ENCODE measurements at regions not wholly inside any gene's neighbourhood (a gene's known extent, or its start where the extent isn't known, plus 50 kb on each side); places are given as distances from the start of the nearest gene placed in this dataset.

GRCh38 chr16:74101379-74102137 is 195.1 kb upstream of the PSMD7 start:
- DNase-seq = no peak
- Mint-ChIP-seq H3K27me3 (no peaks in the 10 kb centered on the region), H3K36me3 (ENCODE audit: low read depth) (no peaks in the 10 kb centered on the region), H3K4me1 (no peaks in the 10 kb centered on the region), H3K9me3 (no peaks in the 10 kb centered on the region), H3K4me3 (no peak overlapping the region), H3K27ac (no peak overlapping the region)
- POLR2A ChIA-PET = no interaction called here
- CTCF ChIA-PET = no interaction called here

DNA sequence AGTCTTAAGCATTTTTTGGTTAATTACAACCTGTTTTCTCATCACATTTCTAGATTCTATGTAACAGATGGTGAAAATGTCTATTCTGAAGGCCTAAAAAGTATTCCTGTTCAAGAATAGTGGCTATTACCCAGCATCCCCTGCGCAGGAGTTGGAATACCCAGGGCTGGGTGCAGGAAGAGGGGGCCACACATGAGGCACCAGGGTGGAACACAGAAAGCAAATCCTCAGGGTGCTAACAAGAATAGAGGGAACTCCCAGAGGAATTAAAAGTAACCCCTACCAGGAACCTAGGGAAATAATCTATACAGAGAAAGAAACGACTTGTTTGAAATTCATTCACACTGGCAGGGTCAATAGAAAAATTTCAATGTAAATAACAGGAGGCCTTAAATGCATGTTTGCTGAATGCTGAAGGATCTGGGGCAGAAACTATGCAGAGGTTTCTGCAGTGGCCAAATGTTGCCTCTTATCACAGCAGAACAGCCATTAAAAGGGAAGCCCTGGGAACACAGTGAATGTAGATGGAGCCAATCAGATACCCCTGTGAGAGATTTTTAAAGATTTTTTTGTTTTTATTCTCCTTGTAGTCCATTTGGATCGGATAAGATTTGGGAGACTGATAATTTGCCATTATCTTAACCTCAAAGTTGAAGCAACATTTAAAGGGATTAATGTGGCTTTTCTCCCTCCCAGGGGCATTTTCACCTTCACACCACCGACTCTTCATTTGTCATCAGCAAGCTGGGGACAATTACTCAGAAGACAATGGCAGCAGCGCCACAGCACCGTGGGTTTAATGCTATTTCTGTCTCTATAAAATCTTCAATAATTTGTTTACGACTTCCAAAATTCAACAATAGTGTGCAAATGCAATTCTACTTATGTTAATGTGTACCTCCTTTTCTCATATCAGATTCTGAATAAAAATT is 196.0 kb upstream of the PSMD7 start:
- ChIA-PET CTCF (no interaction called here), POLR2A (no interaction called here)
- no peaks in the 10 kb centered on the region for H3K9me3 Mint-ChIP-seq
- H3K36me3 Mint-ChIP-seq (ENCODE audit: low read depth) = no peaks in the 10 kb centered on the region
- no peak overlapping the region for H3K4me3 Mint-ChIP-seq
- no peaks in the 10 kb centered on the region for H3K4me1 Mint-ChIP-seq
- no peak overlapping the region for H3K27ac Mint-ChIP-seq
- no peaks in the 10 kb centered on the region for H3K27me3 Mint-ChIP-seq
- no peak for DNase-seq

DNA sequence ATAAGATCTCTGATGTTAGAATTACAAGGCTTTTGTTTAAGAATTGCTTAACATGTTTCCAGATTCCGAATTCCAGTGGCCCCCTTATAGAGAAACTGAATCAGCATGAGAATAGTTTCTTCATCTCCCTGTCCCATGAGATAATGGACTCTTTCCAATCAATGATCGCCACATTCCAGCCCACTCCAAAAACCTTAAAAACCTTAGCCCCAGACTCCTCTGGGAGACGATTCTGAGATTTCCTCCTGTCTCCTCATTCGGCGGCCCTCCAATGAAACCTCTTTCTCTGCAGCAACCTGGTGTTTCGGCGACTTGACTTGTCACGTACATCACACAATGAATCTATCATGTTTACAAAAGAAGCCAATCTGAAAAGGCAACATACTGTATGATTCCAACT is 197.1 kb upstream of the PSMD7 start:
- H3K27ac Mint-ChIP-seq = no peak overlapping the region
- no peaks in the 10 kb centered on the region for H3K27me3 Mint-ChIP-seq
- H3K36me3 Mint-ChIP-seq (ENCODE audit: low read depth) = no peaks in the 10 kb centered on the region
- no peaks in the 10 kb centered on the region for H3K4me1 Mint-ChIP-seq
- H3K9me3 Mint-ChIP-seq = no peaks in the 10 kb centered on the region
- H3K4me3 Mint-ChIP-seq = no peak overlapping the region
- POLR2A ChIA-PET = no interaction called here
- DNase-seq = no peak
- CTCF ChIA-PET = interaction anchor here (1.0 kb wide), 1 partner anchor 8 kb away, joined by 4 read pairs; no protein-coding TSS in a partner anchor

GRCh38 chr16:74094962-74095361 is 201.7 kb upstream of the PSMD7 start:
- H3K27me3 Mint-ChIP-seq = no peaks in the 10 kb centered on the region
- CTCF ChIA-PET = no interaction called here
- no peak overlapping the region for H3K4me3 Mint-ChIP-seq

DNA sequence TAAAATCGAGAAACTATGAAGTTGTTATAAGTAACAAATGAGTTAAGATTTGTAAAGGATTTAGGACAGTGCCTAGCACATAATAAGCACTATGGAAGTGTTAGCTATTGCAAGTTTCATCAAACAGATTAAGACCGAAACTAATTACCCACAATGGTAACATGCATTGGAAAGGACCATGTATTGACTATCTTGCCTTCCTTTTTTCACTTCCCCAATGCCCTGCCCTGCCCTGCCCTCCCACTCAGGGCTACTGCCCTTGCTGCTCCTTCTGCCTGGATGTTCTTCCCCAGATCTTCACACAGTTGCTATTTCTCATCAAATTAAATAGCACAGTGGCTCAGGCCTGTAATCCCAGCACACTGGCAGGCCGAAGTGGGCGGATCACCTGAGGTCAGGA is 202.1 kb upstream of the PSMD7 start:
- Mint-ChIP-seq H3K27me3 (no peaks in the 10 kb centered on the region), H3K27ac (no peak overlapping the region), H3K4me1 (no peaks in the 10 kb centered on the region), H3K36me3 (ENCODE audit: low read depth) (no peaks in the 10 kb centered on the region), H3K9me3 (no peaks in the 10 kb centered on the region), H3K4me3 (no peak overlapping the region)
- POLR2A ChIA-PET = no interaction called here
- DNase-seq = no peak
- CTCF ChIA-PET = no interaction called here

More at GRCh38 chr16:74094962-74095361, 201.7 kb upstream of the PSMD7 start:
- POLR2A ChIA-PET = no interaction called here
- DNase-seq = no peak
- Mint-ChIP-seq H3K36me3 (ENCODE audit: low read depth) (no peaks in the 10 kb centered on the region), H3K27ac (no peak overlapping the region), H3K9me3 (no peaks in the 10 kb centered on the region), H3K4me1 (no peaks in the 10 kb centered on the region)

- ChIA-PET CTCF (no interaction called here), POLR2A (no interaction called here)
- no peaks in the 10 kb centered on the region for H3K4me1 Mint-ChIP-seq
- no peak overlapping the region for H3K4me3 Mint-ChIP-seq
- no peaks in the 10 kb centered on the region for H3K27me3 Mint-ChIP-seq
- H3K36me3 Mint-ChIP-seq (ENCODE audit: low read depth) = no peaks in the 10 kb centered on the region
- DNase-seq = no peak
- H3K9me3 Mint-ChIP-seq = no peaks in the 10 kb centered on the region
- no peak overlapping the region for H3K27ac Mint-ChIP-seq
These were observed 204.3 kb upstream of the PSMD7 start for GRCh38 chr16:74092336-74092735.

GRCh38 chr16:74090871-74091270 is 205.7 kb upstream of the PSMD7 start:
- Mint-ChIP-seq H3K4me1 (no peaks in the 10 kb centered on the region), H3K4me3 (no peak overlapping the region)
- CTCF ChIA-PET = no interaction called here

DNA sequence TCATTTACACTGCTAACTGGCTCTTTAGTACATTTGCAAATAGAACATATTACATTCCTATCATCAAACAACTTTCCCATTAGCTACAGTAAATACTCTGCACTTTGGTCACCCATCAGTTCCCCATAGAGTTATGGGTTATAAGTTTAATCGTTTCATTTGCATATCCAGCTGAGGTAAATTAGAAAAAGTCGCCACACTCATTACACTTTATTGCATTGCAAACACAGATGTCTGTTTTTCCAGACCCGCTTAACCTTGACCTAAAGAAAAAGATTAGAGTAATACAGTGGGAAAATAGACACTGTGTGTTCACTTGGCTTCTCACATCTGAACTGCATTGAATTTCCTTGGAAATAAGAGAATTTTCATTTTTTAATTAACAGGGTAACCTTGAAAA is 213.1 kb upstream of the PSMD7 start:
- Mint-ChIP-seq H3K9me3 (no peaks in the 10 kb centered on the region), H3K36me3 (ENCODE audit: low read depth) (no peaks in the 10 kb centered on the region), H3K4me1 (no peaks in the 10 kb centered on the region), H3K27ac (no peak overlapping the region), H3K4me3 (no peak overlapping the region), H3K27me3 (no peaks in the 10 kb centered on the region)
- DNase-seq = no peak
- CTCF ChIA-PET = no interaction called here
- POLR2A ChIA-PET = no interaction called here

More at GRCh38 chr16:74090871-74091270, 205.7 kb upstream of the PSMD7 start:
- Mint-ChIP-seq H3K27ac (no peak overlapping the region), H3K36me3 (ENCODE audit: low read depth) (no peaks in the 10 kb centered on the region), H3K9me3 (no peaks in the 10 kb centered on the region), H3K27me3 (no peaks in the 10 kb centered on the region)
- POLR2A ChIA-PET = no interaction called here
- no peak for DNase-seq

GRCh38 chr16:74080311-74080710 is 216.3 kb upstream of the PSMD7 start:
- Mint-ChIP-seq H3K36me3 (ENCODE audit: low read depth) (no peaks in the 10 kb centered on the region), H3K4me3 (no peak overlapping the region), H3K4me1 (no peaks in the 10 kb centered on the region), H3K27ac (no peak overlapping the region), H3K9me3 (peaks cover 6% of the 10 kb centered on the region), H3K27me3 (no peaks in the 10 kb centered on the region)
- no peak for DNase-seq
- CTCF ChIA-PET = no interaction called here
- POLR2A ChIA-PET = no interaction called here

- no peak overlapping the region for H3K27ac Mint-ChIP-seq
- DNase-seq = no peak
- peaks cover 7% of the 10 kb centered on the region for H3K9me3 Mint-ChIP-seq
- no peak overlapping the region for H3K4me3 Mint-ChIP-seq
- no peaks in the 10 kb centered on the region for H3K4me1 Mint-ChIP-seq
- H3K27me3 Mint-ChIP-seq = no peaks in the 10 kb centered on the region
- H3K36me3 Mint-ChIP-seq (ENCODE audit: low read depth) = no peaks in the 10 kb centered on the region
- ChIA-PET POLR2A (no interaction called here), CTCF (interaction anchor here (0.6 kb wide), 1 partner anchor 1085 kb away, joined by 3 read pairs; no protein-coding TSS in a partner anchor)
These were observed 217.4 kb upstream of the PSMD7 start for GRCh38 chr16:74079232-74079586.

DNA sequence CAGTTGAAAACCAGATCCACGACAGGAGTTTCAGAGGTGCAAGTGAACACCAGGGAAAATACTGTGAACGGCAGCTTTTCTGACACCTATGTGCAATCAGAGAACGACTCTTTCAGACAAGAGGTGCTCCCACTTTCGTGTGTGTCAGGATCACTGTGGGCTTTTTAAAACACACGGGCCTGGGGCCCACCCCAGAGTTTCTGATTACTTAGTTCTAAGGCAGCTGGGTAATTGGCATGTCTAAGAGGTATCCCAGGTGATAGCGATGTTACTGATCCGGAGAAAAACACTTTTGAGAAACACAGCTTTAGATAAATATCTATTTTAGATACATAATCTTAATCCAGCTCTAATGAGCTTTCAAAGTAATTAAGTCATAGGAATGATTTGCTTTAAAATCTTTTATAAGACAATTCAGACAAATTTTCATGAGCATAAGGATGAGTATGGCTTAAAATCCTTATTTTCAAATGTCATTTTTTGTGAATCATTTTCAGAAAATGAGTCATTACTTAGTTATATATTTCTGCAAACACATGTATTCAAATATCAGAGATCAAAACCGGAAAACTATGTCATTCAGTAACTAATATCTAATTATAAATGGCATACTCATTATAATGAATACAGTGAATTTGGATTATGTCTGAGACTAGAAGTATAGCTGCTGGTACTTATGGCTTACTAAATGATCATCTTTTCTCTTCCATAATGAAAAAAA is 217.9 kb upstream of the PSMD7 start:
- Mint-ChIP-seq H3K27me3 (no peaks in the 10 kb centered on the region), H3K4me3 (no peak overlapping the region), H3K36me3 (ENCODE audit: low read depth) (no peaks in the 10 kb centered on the region)

DNA sequence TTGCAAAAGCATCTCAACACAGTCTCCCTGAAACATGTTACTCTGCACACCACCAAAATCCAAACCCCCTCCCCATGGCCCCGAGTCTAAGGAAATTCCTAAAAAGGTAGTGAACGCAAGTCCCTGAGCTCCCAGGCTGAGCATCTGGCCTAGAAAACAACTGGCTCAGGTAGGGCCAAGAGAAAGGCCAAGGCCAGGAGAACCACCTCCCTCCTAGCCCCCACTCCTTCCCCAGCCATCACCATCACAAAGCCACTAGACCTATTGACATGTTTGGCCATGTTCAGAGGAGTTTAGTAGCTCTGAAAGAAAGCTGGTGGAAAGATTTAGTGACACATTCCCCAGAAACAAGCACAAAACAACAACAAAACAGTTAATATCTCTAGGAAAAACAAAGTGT is 220.0 kb upstream of the PSMD7 start:
- Mint-ChIP-seq H3K27me3 (no peaks in the 10 kb centered on the region), H3K4me1 (no peaks in the 10 kb centered on the region), H3K9me3 (peaks cover 8% of the 10 kb centered on the region), H3K4me3 (no peak overlapping the region), H3K36me3 (ENCODE audit: low read depth) (no peaks in the 10 kb centered on the region), H3K27ac (no peak overlapping the region)
- no peak for DNase-seq
- ChIA-PET POLR2A (no interaction called here), CTCF (no interaction called here)

More for the DNA sequence above, 217.9 kb upstream of the PSMD7 start:
- peaks cover 8% of the 10 kb centered on the region for H3K9me3 Mint-ChIP-seq
- CTCF ChIA-PET = interaction anchor here (0.6 kb wide), 1 partner anchor 1086 kb away, joined by 3 read pairs; no protein-coding TSS in a partner anchor
- H3K4me1 Mint-ChIP-seq = no peaks in the 10 kb centered on the region
- DNase-seq = no peak
- POLR2A ChIA-PET = no interaction called here
- no peak overlapping the region for H3K27ac Mint-ChIP-seq

DNA sequence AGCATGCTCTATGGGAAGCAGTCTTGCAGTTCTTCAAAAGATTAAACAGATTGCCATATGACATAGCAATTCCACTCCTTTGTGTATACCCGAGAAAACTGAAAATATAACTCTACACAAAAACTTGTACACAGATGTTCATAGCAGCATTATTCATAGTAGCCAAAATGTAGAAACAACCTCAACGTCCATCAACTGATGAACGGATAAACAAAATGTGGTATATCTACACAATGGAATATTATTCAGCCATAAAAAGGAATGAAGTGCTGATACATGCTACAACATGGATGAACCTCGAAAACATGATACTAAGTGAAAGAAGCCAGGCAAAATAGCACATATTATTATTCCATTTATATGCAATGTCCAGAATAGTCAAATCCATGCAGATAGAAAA is 221.2 kb upstream of the PSMD7 start:
- no peak overlapping the region for H3K4me3 Mint-ChIP-seq
- CTCF ChIA-PET = no interaction called here
- no peak overlapping the region for H3K27ac Mint-ChIP-seq

More for the DNA sequence above, 221.2 kb upstream of the PSMD7 start:
- POLR2A ChIA-PET = no interaction called here
- H3K4me1 Mint-ChIP-seq = no peaks in the 10 kb centered on the region
- DNase-seq = no peak
- H3K36me3 Mint-ChIP-seq (ENCODE audit: low read depth) = no peaks in the 10 kb centered on the region
- H3K27me3 Mint-ChIP-seq = no peaks in the 10 kb centered on the region
- H3K9me3 Mint-ChIP-seq = peaks cover 8% of the 10 kb centered on the region
